PC-9 (cell line): ENCODE measurements at regions not wholly inside any gene's neighbourhood (a gene's known extent, or its start where the extent isn't known, plus 50 kb on each side); places are given as distances from the start of the nearest gene placed in this dataset.

Source experiments
- BruUV-seq: library from RNA; stranded (reverse); fragments of 400-500 nt; replicated peaks from 2 replicates; lab custom pipeline; 2021; lab: Mats Ljungman, UMichigan
- CTCF ChIA-PET: fragments of 300-600 bp; sonication (Branson Sonifier 250); formaldehyde crosslinking; loops from one replicate; lab custom pipeline; 2022; ENCODE audit warnings: antibody characterized with exemption; lab: Charles Lee
- POLR2A ChIA-PET: fragments of 300-600 bp; sonication (Branson Sonifier 250); formaldehyde crosslinking; loops from one replicate; lab custom pipeline; 2022; ENCODE audit warnings: antibody characterized with exemption; ENCODE audit not compliant: unreplicated experiment; lab: Charles Lee
- DNase-seq, 2 experiments: peaks; one replicate each; pipeline versions ENCODE4 v3.0.0 to v3.0.0-alpha.2; 2015 to 2022; ENCODE audit warnings: mixed read lengths in 1 of 2
- H2AFZ ChIP-seq: fragments of 200-600 bp; sonication (generic); 2 replicates; pipeline ENCODE4 v1.8.1; 2017; ENCODE audit warnings: antibody characterized with exemption
- H3F3A ChIP-seq: fragments of 200-600 bp; sonication (generic); 2 replicates; pipeline ENCODE4 v1.8.1; 2017; ENCODE audit warnings: antibody characterized with exemption, mild to moderate bottlenecking, low read depth; ENCODE audit not compliant: insufficient read depth
- H3K27ac ChIP-seq: fragments of 200-600 bp; sonication (generic); 2 replicates; pipeline ENCODE4 v1.6.1; 2016; ENCODE audit warnings: mixed run types
- H3K27me3 ChIP-seq: fragments of 200-600 bp; sonication (generic); 2 replicates; pipeline ENCODE4 v1.6.1; 2016; ENCODE audit warnings: low read depth, mixed run types; ENCODE audit not compliant: insufficient read depth
- H3K36me3 ChIP-seq: fragments of 200-600 bp; sonication (generic); 2 replicates; pipeline ENCODE4 v1.6.1; 2016; ENCODE audit warnings: low read depth, mixed run types
- H3K4me1 ChIP-seq: fragments of 200-600 bp; sonication (generic); replicated peaks from 2 replicates; pipeline ENCODE4 v1.6.1; 2016; ENCODE audit warnings: mixed run types; ENCODE audit not compliant: insufficient read depth
- H3K4me2 ChIP-seq: fragments of 200-600 bp; sonication (generic); 2 replicates; pipeline ENCODE4 v1.6.1; 2017; ENCODE audit warnings: mixed run types
- H3K4me3 ChIP-seq: fragments of 200-600 bp; sonication (generic); 2 replicates; pipeline ENCODE4 v1.6.1; 2016; ENCODE audit warnings: mixed run types
- H3K79me2 ChIP-seq: fragments of 200-600 bp; sonication (generic); 2 replicates; pipeline ENCODE4 v1.6.1; 2017; ENCODE audit warnings: low read depth, mixed run types
- H3K9me2 ChIP-seq: fragments of 200-600 bp; sonication (generic); 2 replicates; pipeline ENCODE4 v1.8.1; 2017; ENCODE audit warnings: mild to moderate bottlenecking; ENCODE audit not compliant: insufficient read depth
- H3K9me3 ChIP-seq: fragments of 200-600 bp; sonication (generic); 2 replicates; pipeline ENCODE4 v1.8.1; 2016; ENCODE audit warnings: low read depth; ENCODE audit not compliant: insufficient read depth
- H4K20me1 ChIP-seq: fragments of 200-600 bp; sonication (generic); 2 replicates; pipeline ENCODE4 v1.8.1; 2017; ENCODE audit not compliant: insufficient read depth
- CTCF ChIP-seq: fragments of 200-600 bp; sonication (generic); conservative IDR thresholded peaks from 2 replicates; pipeline ENCODE4 v1.6.1; 2017; ENCODE audit warnings: mixed run types, antibody characterized with exemption, mild to moderate bottlenecking, moderate library complexity
- EZH2 ChIP-seq: fragments of 200-600 bp; sonication (generic); IDR thresholded peaks from 2 replicates; pipeline ENCODE4 v1.8.0; 2017; ENCODE audit warnings: antibody characterized with exemption, low read depth
- intact Hi-C: fragments of 100-400 bp; cut with micrococcal nuclease; formaldehyde crosslinking; loops from one replicate; pipeline ENCODE4 v1.10.0; 2022; ENCODE audit not compliant: unreplicated experiment

DNA sequence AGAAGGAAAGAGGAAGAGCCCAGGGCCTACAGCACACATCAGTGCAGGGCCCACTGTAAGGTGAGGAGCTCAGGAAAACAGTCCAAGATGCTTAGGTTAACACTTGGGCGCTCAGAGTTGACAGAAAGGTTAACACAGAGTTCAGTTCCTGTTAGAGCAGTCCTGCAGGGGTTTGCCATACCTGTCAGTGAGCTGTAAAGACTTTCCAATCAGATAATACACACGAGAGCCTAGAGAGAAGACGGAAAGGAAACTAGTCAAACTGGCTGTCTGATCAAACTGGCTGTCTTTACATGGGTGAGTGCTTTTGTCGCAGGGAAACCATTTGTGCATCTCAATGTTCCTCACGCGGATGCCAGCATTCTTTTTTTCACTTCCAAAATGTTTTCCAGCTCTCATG, 61.4 kb upstream of the ARHGEF26 start:
- 0 out of 2 replicates have a peak overlapping the region, but pooled peaks have one; percentile 0 for H3K4me2 ChIP-seq
- H3K9me3 ChIP-seq: no peaks in the 10 kb centered on the region
- H3F3A ChIP-seq: no peaks in the 10 kb centered on the region
- no peaks in the 10 kb centered on the region for H3K4me1 ChIP-seq
- POLR2A ChIA-PET: no interaction called here
- no peak overlapping the region for H3K27ac ChIP-seq
- TF ChIP-seq CTCF (no peak), EZH2 (no peak)
- H3K27me3 ChIP-seq: no peaks in the 10 kb centered on the region
- no peak overlapping the region for H2AFZ ChIP-seq
- intact Hi-C loops: loop anchor here (2.0 kb wide), 1 partner anchor 29 kb away; no protein-coding TSS in a partner anchor
- CTCF ChIA-PET: no interaction called here
- peak; percentile 35 to 70 for DNase-seq
- no peaks in the 10 kb centered on the region for H3K9me2 ChIP-seq
- no peak overlapping the region for H3K4me3 ChIP-seq
- H3K79me2 ChIP-seq: no peaks in the 10 kb centered on the region
- H3K36me3 ChIP-seq: no peaks in the 10 kb centered on the region
- BruUV-seq: no TSS peak
- no peaks in the 10 kb centered on the region for H4K20me1 ChIP-seq

DNA sequence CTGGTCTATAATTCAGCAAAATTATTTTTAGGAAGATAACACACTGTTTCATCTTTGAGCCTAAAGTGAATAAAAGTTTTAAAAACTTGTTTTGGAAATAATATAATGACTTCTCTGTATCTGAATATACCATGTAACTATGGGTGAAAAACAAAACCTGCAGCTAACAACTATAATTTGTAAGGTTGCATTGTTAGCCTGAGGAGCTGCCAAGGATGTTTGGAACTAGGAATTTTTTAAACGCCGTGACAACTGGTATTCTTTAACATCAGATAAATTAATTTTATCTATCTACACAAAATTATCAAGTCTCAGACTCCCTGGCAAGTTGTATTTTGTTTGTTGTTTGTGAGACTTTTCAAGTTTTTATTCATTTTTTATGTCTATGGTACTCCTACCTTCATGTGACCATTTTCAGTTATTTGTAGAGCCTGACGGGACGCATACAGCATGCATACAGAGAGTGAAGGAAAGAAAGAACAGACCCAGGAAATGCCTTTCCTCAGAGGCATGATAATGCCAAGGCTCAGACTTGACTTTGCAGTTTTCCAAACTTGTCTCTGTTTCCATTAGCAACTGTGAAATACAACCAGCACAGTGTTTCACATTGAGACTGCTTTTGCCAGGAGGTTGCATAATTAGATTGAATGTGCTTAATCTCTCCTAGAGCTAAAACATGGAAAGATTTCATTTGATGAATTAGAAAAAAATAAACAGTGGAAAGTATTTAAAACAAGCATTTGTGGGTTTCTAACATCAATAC, 60.8 kb upstream of the ARHGEF26 start:
- no peaks in the 10 kb centered on the region for H3K9me3 ChIP-seq
- H3K27me3 ChIP-seq: no peaks in the 10 kb centered on the region
- no peaks in the 10 kb centered on the region for H3K36me3 ChIP-seq
- H2AFZ ChIP-seq: no peak overlapping the region
- no peak overlapping the region for H3K27ac ChIP-seq
- no peaks in the 10 kb centered on the region for H3F3A ChIP-seq
- no peak overlapping the region for H3K4me3 ChIP-seq
- ChIA-PET POLR2A (no interaction called here), CTCF (no interaction called here)
- H3K79me2 ChIP-seq: no peaks in the 10 kb centered on the region
- H3K4me2 ChIP-seq: no peak overlapping the region
- no peak for TF ChIP-seq CTCF
- TF ChIP-seq EZH2: no peak
- no peaks in the 10 kb centered on the region for H4K20me1 ChIP-seq
- no peaks in the 10 kb centered on the region for H3K9me2 ChIP-seq
- no peaks in the 10 kb centered on the region for H3K4me1 ChIP-seq
- no peak for DNase-seq
- BruUV-seq: no TSS peak
- intact Hi-C loops: loop anchor here (2.0 kb wide), 1 partner anchor 28 kb away; no protein-coding TSS in a partner anchor

DNA sequence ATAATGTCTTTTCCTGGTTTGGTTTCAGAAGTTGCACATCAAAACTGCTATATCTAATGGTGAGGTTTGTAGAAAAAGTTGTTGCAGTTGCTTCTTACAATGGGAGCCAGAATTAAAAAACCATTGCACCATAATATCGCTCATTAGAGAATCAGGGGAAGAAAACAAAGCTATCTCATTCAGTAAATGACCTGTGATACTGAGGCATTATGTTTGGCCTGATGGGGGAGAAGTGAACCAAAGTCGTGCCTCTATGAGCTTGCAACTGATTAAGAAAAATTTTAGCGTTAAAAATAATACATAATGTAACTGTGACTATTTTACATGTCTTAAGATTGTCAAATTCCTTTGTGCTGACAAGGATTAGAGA, 60.2 kb upstream of the ARHGEF26 start:
- Histone ChIP-seq H4K20me1 (no peaks in the 10 kb centered on the region), H3K36me3 (no peaks in the 10 kb centered on the region), H3K9me3 (no peaks in the 10 kb centered on the region), H3K9me2 (no peaks in the 10 kb centered on the region), H3K79me2 (no peaks in the 10 kb centered on the region), H3K4me1 (no peaks in the 10 kb centered on the region), H3K4me2 (no peak overlapping the region), H3K27ac (no peak overlapping the region), H3F3A (no peaks in the 10 kb centered on the region), H3K4me3 (no peak overlapping the region), H2AFZ (no peak overlapping the region), H3K27me3 (no peaks in the 10 kb centered on the region)
- CTCF ChIA-PET: no interaction called here
- no peak for TF ChIP-seq EZH2
- TF ChIP-seq CTCF: no peak
- POLR2A ChIA-PET: interaction anchor here (0.7 kb wide), 1 partner anchor 115 kb away, joined by 4 read pairs; no protein-coding TSS in a partner anchor
- no peak for DNase-seq
- no TSS peak for BruUV-seq
- intact Hi-C loops: loop anchor here (2.0 kb wide), 1 partner anchor 28 kb away; no protein-coding TSS in a partner anchor
